AG09319 (cell line): ENCODE measurements at regions not wholly inside any gene's neighbourhood (a gene's known extent, or its start where the extent isn't known, plus 50 kb on each side); places are given as distances from the start of the nearest gene placed in this dataset.

Source experiments
- DNase-seq: peaks from one replicate; pipeline ENCODE4 v3.0.0-alpha.2; 2010; ENCODE audit warnings: low read depth; ENCODE audit errors: extremely low read depth
- CTCF ChIP-seq: IDR thresholded peaks from 2 replicates; pipeline ENCODE4 v1.5.1; 2011; ENCODE audit warnings: low read depth, mild to moderate bottlenecking, inconsistent platforms, low read length, moderate library complexity

DNA sequence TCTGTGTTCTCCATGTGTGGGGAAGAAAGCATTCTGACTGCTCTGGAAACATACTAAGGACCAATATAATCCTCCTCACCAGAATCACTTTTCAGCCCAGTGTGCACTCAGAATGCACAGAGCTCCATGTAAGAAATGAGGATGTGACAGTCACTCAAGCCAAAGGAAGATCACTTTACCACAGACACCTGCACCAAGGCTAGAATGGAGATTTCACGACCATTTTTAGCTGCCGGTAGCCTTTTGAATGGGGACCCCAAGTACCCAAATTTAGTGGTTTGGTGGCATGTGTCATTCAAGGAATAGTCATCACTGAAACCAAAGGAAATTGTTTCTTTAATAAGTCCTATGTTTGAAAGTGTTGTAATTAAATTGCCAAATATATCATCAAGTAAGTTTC is 613.2 kb upstream of the ACVR2A start:
- TF ChIP-seq CTCF = no peak
- no peak for DNase-seq

DNA sequence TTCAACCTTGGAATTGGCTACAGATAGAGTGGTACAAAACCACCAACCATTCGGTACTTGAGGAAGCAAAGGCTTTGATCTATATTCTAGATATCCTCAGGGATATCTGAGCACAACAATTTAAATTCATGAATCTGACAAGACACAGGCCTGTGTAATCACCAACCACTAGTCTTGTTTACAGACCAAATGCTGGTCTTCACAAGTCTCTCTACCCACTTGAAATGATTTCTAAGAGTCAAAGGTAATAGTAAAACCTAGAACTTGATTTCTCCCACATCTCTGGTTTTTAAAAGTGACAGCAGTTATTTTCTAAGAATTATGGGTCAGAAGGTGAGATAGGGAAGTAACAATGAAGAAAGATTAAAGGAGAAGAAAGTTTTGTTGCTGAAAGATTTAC is 613.7 kb upstream of the ACVR2A start:
- TF ChIP-seq CTCF = no peak

GRCh38 chr2:147227313-147227712 is 617.5 kb upstream of the ACVR2A start:
- DNase-seq = no peak
- TF ChIP-seq CTCF = no peak

More for the DNA sequence above, 613.7 kb upstream of the ACVR2A start:
- no peak for DNase-seq

DNA sequence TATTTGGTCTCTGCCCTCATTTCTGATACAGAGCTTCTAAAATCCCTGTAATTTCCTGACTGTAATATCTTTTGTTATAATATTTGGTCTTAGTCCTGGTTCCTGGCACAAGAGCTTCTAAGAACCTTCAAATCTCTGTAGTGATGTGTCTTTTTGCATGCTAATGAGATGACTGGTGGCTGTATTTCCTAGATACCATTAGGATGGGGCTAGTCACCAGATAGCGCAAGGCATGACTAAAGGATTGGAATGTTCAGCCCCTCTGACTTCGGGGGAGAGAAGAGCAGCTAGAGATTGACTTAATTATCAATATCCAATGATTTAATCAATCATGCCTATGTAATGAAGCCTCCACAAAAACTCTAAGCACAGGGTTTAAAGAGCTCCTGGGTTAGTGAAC is 620.8 kb upstream of the ACVR2A start:
- TF ChIP-seq CTCF = no peak
- DNase-seq = no peak

DNA sequence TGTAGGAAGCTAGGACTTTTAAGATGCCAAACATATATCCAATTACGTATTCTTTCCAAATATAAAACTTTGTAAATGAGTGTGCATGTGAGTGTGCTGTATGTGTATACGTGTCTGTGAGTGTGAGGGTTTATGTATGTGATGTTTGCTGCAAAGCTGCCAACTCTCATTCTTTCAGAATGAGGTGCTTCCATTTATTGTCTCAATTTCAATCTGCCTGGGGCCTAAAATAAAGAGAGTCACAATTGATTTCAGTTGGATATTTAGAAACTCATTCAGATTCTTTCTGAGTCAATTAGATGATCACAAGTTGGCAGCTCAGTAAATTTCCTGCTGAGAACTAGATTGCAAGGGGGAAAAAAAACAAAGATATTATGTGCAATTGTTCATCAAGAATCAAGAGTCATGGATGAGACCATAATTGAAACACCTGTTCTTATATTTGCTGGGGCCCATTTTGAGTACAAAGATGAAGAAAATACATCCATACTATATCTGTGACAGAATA is 621.2 kb upstream of the ACVR2A start:
- DNase-seq = no peak
- TF ChIP-seq CTCF = no peak

GRCh38 chr2:147223119-147223518 is 621.7 kb upstream of the ACVR2A start:
- DNase-seq = no peak
- no peak for TF ChIP-seq CTCF

- no peak for TF ChIP-seq CTCF
- DNase-seq = no peak
These were observed 622.3 kb upstream of the ACVR2A start for GRCh38 chr2:147222506-147222905.
